Chondrocyte (in vitro differentiated cells): ENCODE measurements at regions not wholly inside any gene's neighbourhood (a gene's known extent, or its start where the extent isn't known, plus 50 kb on each side); places are given as distances from the start of the nearest gene placed in this dataset.

Experiments used
- DNase-seq: peaks from one replicate; pipeline ENCODE4 v3.0.0; 2021; ENCODE audit warnings: mixed read lengths, low spot score
- H3K27ac Mint-ChIP-seq: one replicate; pipeline ENCODE4 v1.8.0; 2021; ENCODE audit warnings: mild to moderate bottlenecking, moderate library complexity, mixed read lengths; ENCODE audit not compliant: unreplicated experiment
- H3K27me3 Mint-ChIP-seq: 2 replicates; pipeline ENCODE4 v1.8.0; 2021; ENCODE audit warnings: low read depth, mixed read lengths
- H3K36me3 Mint-ChIP-seq: 2 replicates; pipeline ENCODE4 v1.8.0; 2021; ENCODE audit warnings: low read depth, mixed read lengths
- H3K4me1 Mint-ChIP-seq: 2 replicates; pipeline ENCODE4 v1.8.0; 2021; ENCODE audit warnings: low read depth, mild to moderate bottlenecking, mixed read lengths
- H3K4me3 Mint-ChIP-seq: one replicate; pipeline ENCODE4 v1.8.0; 2021; ENCODE audit warnings: mild to moderate bottlenecking, moderate library complexity, mixed read lengths; ENCODE audit not compliant: unreplicated experiment
- H3K9me3 Mint-ChIP-seq: 2 replicates; pipeline ENCODE4 v1.8.0; 2021; ENCODE audit warnings: low read depth, mixed read lengths
- TF ChIP-seq, protein P1 (sequence below): fragments of 200-600 bp; sonication (generic); IDR thresholded peaks from 2 replicates; pipeline ENCODE4 v1.5.0; 2021; ENCODE audit warnings: antibody characterized with exemption, mild to moderate bottlenecking, moderate library complexity

DNA sequence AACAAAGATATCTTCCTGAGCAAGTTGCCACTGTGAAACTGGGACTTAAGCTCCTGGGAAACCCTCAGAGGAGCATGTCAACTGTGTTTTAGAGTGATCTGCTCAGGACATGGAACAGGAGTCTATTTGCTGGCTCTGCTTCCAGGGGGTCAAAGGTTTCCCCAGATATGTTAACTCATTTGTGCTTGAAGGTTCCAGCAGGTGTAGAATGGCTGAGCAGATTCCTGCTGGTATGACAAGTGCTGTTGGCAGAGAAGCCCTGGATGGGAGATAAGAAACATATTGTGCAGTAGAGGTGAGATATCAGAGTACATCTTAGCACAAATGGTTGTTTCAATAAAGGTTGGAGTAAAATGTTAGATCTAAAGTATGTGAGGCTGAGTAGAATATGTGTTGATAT lies 282.7 kb upstream of the DACH1 start:
- H3K4me1 Mint-ChIP-seq = peaks cover 45% of the 10 kb centered on the region
- DNase-seq = no peak
- H3K9me3 Mint-ChIP-seq = no peaks in the 10 kb centered on the region
- no peak overlapping the region for H3K4me3 Mint-ChIP-seq
- no peak overlapping the region for H3K27ac Mint-ChIP-seq
- TF ChIP-seq, protein P1, sequence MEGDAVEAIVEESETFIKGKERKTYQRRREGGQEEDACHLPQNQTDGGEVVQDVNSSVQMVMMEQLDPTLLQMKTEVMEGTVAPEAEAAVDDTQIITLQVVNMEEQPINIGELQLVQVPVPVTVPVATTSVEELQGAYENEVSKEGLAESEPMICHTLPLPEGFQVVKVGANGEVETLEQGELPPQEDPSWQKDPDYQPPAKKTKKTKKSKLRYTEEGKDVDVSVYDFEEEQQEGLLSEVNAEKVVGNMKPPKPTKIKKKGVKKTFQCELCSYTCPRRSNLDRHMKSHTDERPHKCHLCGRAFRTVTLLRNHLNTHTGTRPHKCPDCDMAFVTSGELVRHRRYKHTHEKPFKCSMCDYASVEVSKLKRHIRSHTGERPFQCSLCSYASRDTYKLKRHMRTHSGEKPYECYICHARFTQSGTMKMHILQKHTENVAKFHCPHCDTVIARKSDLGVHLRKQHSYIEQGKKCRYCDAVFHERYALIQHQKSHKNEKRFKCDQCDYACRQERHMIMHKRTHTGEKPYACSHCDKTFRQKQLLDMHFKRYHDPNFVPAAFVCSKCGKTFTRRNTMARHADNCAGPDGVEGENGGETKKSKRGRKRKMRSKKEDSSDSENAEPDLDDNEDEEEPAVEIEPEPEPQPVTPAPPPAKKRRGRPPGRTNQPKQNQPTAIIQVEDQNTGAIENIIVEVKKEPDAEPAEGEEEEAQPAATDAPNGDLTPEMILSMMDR = no peak
- H3K36me3 Mint-ChIP-seq = no peaks in the 10 kb centered on the region
- H3K27me3 Mint-ChIP-seq = no peaks in the 10 kb centered on the region

DNA sequence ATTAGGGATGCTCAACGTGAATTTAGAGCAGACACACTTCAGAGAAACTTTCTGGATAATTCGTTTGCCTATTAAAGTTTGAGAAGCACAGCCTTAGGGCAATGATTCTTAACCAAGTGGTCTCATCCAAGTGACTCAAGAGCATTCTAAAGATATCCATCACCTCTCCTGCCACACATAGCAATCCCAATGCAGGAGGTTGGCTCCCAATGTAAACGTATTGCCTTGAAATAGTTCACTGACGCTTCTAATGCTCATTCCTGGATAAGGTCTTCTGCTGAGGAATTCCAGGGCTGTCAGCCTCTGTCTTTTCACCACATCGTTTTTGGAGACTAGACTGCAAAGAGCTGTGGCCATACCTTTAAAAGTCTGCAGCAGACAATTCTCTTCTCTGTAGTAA lies 279.8 kb upstream of the DACH1 start:
- no peak for DNase-seq
- H3K9me3 Mint-ChIP-seq = no peaks in the 10 kb centered on the region
- no peak overlapping the region for H3K27ac Mint-ChIP-seq
- peaks cover 49% of the 10 kb centered on the region for H3K4me1 Mint-ChIP-seq
- no peak overlapping the region for H3K4me3 Mint-ChIP-seq
- TF ChIP-seq, protein P1 = no peak
- H3K27me3 Mint-ChIP-seq = no peaks in the 10 kb centered on the region
- H3K36me3 Mint-ChIP-seq = no peaks in the 10 kb centered on the region

DNA sequence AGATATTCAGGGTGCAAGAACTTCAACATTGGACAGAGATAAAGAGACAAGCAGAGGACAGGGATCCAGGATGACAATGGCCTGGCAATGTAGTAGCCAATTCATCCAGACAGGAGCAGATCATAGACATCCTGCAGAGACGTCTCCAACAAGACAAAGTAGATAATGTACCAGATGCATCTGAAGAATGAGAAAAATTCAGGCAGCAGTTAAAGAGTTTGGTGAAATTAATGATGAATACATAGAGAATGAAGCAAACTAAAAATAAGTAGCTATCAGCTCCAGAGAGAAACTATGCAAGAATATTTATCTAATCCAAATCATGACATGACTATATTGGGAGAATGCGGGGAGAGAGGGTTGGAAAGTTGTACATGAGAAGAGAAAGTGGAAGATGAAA lies 278.4 kb upstream of the DACH1 start:
- TF ChIP-seq, protein P1 = no peak
- H3K4me3 Mint-ChIP-seq = no peak overlapping the region
- H3K27me3 Mint-ChIP-seq = no peaks in the 10 kb centered on the region
- H3K9me3 Mint-ChIP-seq = no peaks in the 10 kb centered on the region
- no peak for DNase-seq
- H3K27ac Mint-ChIP-seq = peak overlapping the region; percentile 42
- peaks cover 38% of the 10 kb centered on the region for H3K4me1 Mint-ChIP-seq
- H3K36me3 Mint-ChIP-seq = no peaks in the 10 kb centered on the region

DNA sequence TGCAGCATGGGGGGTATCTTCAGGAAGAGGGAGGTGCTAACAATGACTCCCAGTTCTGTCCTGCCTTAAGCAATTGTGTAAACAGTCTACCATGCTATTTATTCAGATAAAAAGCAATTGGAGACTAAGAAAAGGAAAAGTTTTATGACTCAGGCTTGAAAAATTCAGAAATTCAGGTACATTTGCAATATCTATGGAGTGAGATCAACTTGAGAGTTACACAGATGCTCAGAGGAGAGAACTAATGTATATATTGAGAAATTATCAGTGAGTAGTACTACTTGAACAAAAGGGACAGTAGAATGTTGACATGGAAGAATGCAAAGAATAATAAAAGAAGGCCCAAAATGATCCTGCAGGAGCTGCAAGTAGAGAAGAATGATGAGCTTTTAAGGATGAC lies 277.6 kb upstream of the DACH1 start:
- peak overlapping the region; percentile 42 for H3K27ac Mint-ChIP-seq
- H3K4me3 Mint-ChIP-seq = no peak overlapping the region

DNA sequence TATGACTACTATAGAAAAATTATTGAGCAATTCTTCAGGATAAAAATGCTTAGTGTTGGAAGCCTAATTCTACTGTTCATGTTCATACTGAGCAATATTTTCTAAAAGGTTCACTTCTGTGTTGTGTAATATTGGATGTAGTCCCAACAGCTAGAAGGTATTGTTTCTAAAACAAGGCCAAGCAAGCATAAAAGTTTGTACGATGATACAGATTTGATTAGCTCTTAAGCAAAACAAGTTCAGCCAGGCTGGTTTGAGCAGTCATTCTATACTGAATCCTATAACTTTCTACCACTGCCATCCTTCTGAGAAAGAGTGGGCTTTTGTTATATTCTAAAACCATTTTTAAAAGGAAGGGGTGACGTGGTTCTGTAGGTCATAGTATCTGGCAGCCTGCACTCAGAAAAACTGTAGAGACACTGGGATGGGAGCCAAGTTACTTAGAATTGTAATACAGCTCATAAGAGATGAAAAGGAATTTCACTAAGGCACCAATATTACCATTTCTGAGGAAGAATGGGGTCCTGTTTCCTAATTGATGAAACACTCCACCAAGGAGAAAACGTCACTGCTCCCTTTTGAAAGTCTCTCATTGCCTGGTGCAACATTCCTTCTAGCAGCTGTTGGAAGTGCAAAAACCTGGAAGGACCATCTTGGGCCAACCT lies 275.0 kb upstream of the DACH1 start:
- TF ChIP-seq, protein P1 = no peak
- Mint-ChIP-seq H3K4me1 (peaks cover 45% of the 10 kb centered on the region), H3K27me3 (no peaks in the 10 kb centered on the region), H3K9me3 (no peaks in the 10 kb centered on the region), H3K27ac (no peak overlapping the region), H3K4me3 (no peak overlapping the region), H3K36me3 (no peaks in the 10 kb centered on the region)
- DNase-seq = no peak

More for the DNA sequence above, 277.6 kb upstream of the DACH1 start:
- no peaks in the 10 kb centered on the region for H3K9me3 Mint-ChIP-seq
- H3K27me3 Mint-ChIP-seq = no peaks in the 10 kb centered on the region
- DNase-seq = no peak
- TF ChIP-seq, protein P1 = no peak
- H3K36me3 Mint-ChIP-seq = no peaks in the 10 kb centered on the region
- H3K4me1 Mint-ChIP-seq = peaks cover 30% of the 10 kb centered on the region
